Smooth muscle cell (in vitro differentiated cells): ENCODE measurements at regions not wholly inside any gene's neighbourhood (a gene's known extent, or its start where the extent isn't known, plus 50 kb on each side); places are given as distances from the start of the nearest gene placed in this dataset.
A peak's percentile ranks its signal among the peaks of the same experiment; 100 is the strongest.
"Not testable (repeated sequence)": the region's sequence is repeated elsewhere in the genome, so short reads cannot be mapped to it uniquely, and the experiment has no call there.

ENCODE experiments used
- DNase-seq: peaks from one replicate; lab custom pipeline; 2025; ENCODE audit not compliant: unreplicated experiment; lab: John Stamatoyannopoulos, UW
- H2AFZ ChIP-seq: fragments of 200-600 bp; sonication (generic); 2 replicates; pipeline ENCODE4 v1.6.0; 2016; ENCODE audit warnings: antibody characterized with exemption, low read depth, mild to moderate bottlenecking
- H3F3A ChIP-seq: fragments of 200-600 bp; sonication (generic); 2 replicates; pipeline ENCODE4 v1.6.0; 2017; ENCODE audit warnings: antibody characterized with exemption, low read depth
- H3K27ac ChIP-seq: fragments of 200-600 bp; sonication (generic); 2 replicates; pipeline ENCODE4 v1.5.1; 2016; ENCODE audit warnings: low read depth, mild to moderate bottlenecking
- H3K27me3 ChIP-seq: fragments of 200-600 bp; sonication (generic); 2 replicates; pipeline ENCODE4 v1.6.1; 2016; ENCODE audit warnings: low read depth, mild to moderate bottlenecking
- H3K36me3 ChIP-seq: fragments of 200-600 bp; sonication (generic); 2 replicates; pipeline ENCODE4 v1.5.1; 2016; ENCODE audit warnings: low read depth
- H3K4me1 ChIP-seq: fragments of 200-600 bp; sonication (generic); 2 replicates; pipeline ENCODE4 v1.5.1; 2016; ENCODE audit warnings: low read depth
- H3K4me2 ChIP-seq: fragments of 200-600 bp; sonication (generic); 2 replicates; pipeline ENCODE4 v1.6.0; 2016; ENCODE audit warnings: mild to moderate bottlenecking
- H3K4me3 ChIP-seq: fragments of 200-600 bp; sonication (generic); 2 replicates; pipeline ENCODE4 v1.5.1; 2016; ENCODE audit warnings: mild to moderate bottlenecking
- H3K79me2 ChIP-seq: fragments of 200-600 bp; sonication (generic); 2 replicates; pipeline ENCODE4 v1.6.0; 2016; ENCODE audit warnings: low read depth, mild to moderate bottlenecking
- H3K9ac ChIP-seq: fragments of 200-600 bp; sonication (generic); 2 replicates; pipeline ENCODE4 v1.6.0; 2016; ENCODE audit warnings: low read depth
- H3K9me3 ChIP-seq: fragments of 200-600 bp; sonication (generic); replicated peaks from 2 replicates; pipeline ENCODE4 v1.5.1; 2016; ENCODE audit warnings: low read depth
- H4K20me1 ChIP-seq: fragments of 200-600 bp; sonication (generic); 2 replicates; pipeline ENCODE4 v1.6.0; 2016; ENCODE audit warnings: low read depth
- WGBS: methylation state at CpG from one replicate; pipeline ENCODE4 v1.1.7; 2016; ENCODE audit warnings: low lambda C conversion rate; 5-methylcytosine and 5-hydroxymethylcytosine counted together
- TF ChIP-seq, protein P1 (sequence below): fragments of 200-600 bp; sonication (generic); IDR thresholded peaks from 2 replicates; pipeline ENCODE4 v1.5.1; 2017; ENCODE audit warnings: borderline replicate concordance, mild to moderate bottlenecking, antibody characterized with exemption; ENCODE audit not compliant: insufficient read depth, poor library complexity, severe bottlenecking

GRCh38 chr6:167216390-167217050 lies 58.7 kb upstream of the GPR31 start:
- H3K9ac ChIP-seq, DNase-seq, H4K20me1 ChIP-seq, H3K27me3 ChIP-seq, H3K27ac ChIP-seq, H3K9me3 ChIP-seq, H3K36me3 ChIP-seq, H3K4me3 ChIP-seq, H3K4me1 ChIP-seq, H3F3A ChIP-seq, H2AFZ ChIP-seq, H3K4me2 ChIP-seq, H3K79me2 ChIP-seq: not testable (repeated sequence)
- WGBS = 86% methylated on average over 15 of the region's 15 CpGs

- WGBS = 98% methylated on average over 4 of the region's 4 CpGs
- not testable (repeated sequence) for H3K27me3 ChIP-seq, H4K20me1 ChIP-seq, H3K79me2 ChIP-seq, H2AFZ ChIP-seq, H3K9me3 ChIP-seq, DNase-seq, H3F3A ChIP-seq, H3K4me2 ChIP-seq, H3K9ac ChIP-seq, H3K4me1 ChIP-seq, H3K4me3 ChIP-seq, H3K27ac ChIP-seq, H3K36me3 ChIP-seq
Measured at GRCh38 chr6:167217073-167217472, 59.3 kb upstream of the GPR31 start.

- not testable (repeated sequence) for H3K27me3 ChIP-seq, H3K27ac ChIP-seq, H3K4me1 ChIP-seq, H3K4me2 ChIP-seq, H3K9ac ChIP-seq, H3K9me3 ChIP-seq, H3K79me2 ChIP-seq, DNase-seq, H3F3A ChIP-seq, H3K36me3 ChIP-seq, H3K4me3 ChIP-seq, H4K20me1 ChIP-seq, H2AFZ ChIP-seq
- TF ChIP-seq, protein P1, sequence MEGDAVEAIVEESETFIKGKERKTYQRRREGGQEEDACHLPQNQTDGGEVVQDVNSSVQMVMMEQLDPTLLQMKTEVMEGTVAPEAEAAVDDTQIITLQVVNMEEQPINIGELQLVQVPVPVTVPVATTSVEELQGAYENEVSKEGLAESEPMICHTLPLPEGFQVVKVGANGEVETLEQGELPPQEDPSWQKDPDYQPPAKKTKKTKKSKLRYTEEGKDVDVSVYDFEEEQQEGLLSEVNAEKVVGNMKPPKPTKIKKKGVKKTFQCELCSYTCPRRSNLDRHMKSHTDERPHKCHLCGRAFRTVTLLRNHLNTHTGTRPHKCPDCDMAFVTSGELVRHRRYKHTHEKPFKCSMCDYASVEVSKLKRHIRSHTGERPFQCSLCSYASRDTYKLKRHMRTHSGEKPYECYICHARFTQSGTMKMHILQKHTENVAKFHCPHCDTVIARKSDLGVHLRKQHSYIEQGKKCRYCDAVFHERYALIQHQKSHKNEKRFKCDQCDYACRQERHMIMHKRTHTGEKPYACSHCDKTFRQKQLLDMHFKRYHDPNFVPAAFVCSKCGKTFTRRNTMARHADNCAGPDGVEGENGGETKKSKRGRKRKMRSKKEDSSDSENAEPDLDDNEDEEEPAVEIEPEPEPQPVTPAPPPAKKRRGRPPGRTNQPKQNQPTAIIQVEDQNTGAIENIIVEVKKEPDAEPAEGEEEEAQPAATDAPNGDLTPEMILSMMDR = peak; percentile 13
- WGBS = 17% methylated on average over 11 of the region's 15 CpGs
Measured at GRCh38 chr6:167217951-167218759, 60.4 kb upstream of the GPR31 start.

- H3K79me2 ChIP-seq, H3K9me3 ChIP-seq, H3K4me2 ChIP-seq, DNase-seq, H2AFZ ChIP-seq, H3K27ac ChIP-seq, H3K9ac ChIP-seq, H3K4me1 ChIP-seq, H4K20me1 ChIP-seq, H3K36me3 ChIP-seq, H3K27me3 ChIP-seq, H3F3A ChIP-seq, H3K4me3 ChIP-seq: not testable (repeated sequence)
- 90% methylated on average over 4 of the region's 4 CpGs for WGBS
Measured at GRCh38 chr6:167219079-167219478, 61.3 kb upstream of the GPR31 start.

DNA sequence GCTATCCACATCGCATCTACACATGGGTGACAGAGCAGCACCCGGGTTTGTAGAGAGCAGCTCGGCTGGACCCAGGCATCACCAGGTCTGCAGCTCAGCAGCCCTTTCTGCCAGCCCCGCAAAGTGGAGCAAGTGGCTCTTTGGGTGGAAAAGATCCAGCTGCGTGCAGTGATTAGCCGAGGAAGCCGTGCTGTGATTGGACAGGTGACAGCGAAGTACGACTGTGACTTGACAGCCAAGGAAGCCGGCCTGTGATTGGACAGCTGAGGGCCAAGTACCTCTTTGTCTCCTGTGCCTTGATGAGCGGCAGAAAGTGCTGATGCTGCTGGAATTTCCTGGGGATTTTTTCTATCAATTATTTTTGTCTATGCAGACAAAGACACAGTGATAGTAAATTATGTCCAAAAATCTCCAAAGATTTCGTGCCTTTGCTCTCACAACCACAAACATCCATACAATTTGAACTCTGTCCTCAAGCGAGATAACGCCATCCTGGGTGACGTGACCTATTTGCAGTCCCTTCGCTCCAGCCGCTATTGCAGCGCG lies 62.3 kb upstream of the GPR31 start:
- 74% methylated on average over 19 of the region's 19 CpGs for WGBS
- TF ChIP-seq, protein P1 = no peak

More for the DNA sequence above, 62.3 kb upstream of the GPR31 start:
- Histone ChIP-seq H3K9ac (no peak overlapping the region), H3K79me2 (no peaks in the 10 kb centered on the region), H3K4me2 (no peak overlapping the region), H3K27ac (no peak overlapping the region), H3F3A (no peaks in the 10 kb centered on the region), H3K4me1 (no peaks in the 10 kb centered on the region), H3K4me3 (no peak overlapping the region), H3K27me3 (no peaks in the 10 kb centered on the region), H3K36me3 (no peaks in the 10 kb centered on the region), H3K9me3 (no peaks in the 10 kb centered on the region), H2AFZ (no peak overlapping the region), H4K20me1 (no peaks in the 10 kb centered on the region)
- no peak for DNase-seq
